A673 (cell line): ENCODE measurements at regions not wholly inside any gene's neighbourhood (a gene's known extent, or its start where the extent isn't known, plus 50 kb on each side); places are given as distances from the start of the nearest gene placed in this dataset.

Experiments used
- EZH2 ChIP-seq: fragments of 200-600 bp; sonication (generic); IDR thresholded peaks from 2 replicates; pipeline ENCODE4 v1.6.1; 2017; ENCODE audit warnings: borderline replicate concordance, low read depth, mild to moderate bottlenecking, mixed read lengths, antibody characterized with exemption, low read length; ENCODE audit not compliant: poor library complexity, severe bottlenecking
- TF ChIP-seq, protein P1 (sequence below): fragments of 300-800, 200-600 bp; sonication (generic); conservative IDR thresholded peaks from 2 replicates; pipeline ENCODE4 v1.5.1; 2017; ENCODE audit warnings: low read depth, mild to moderate bottlenecking, antibody characterized with exemption, low read length, moderate library complexity, mixed read lengths

GRCh38 chr10:9869606-9870176, 1148.0 kb upstream of the CELF2 start:
- TF ChIP-seq, protein P1, sequence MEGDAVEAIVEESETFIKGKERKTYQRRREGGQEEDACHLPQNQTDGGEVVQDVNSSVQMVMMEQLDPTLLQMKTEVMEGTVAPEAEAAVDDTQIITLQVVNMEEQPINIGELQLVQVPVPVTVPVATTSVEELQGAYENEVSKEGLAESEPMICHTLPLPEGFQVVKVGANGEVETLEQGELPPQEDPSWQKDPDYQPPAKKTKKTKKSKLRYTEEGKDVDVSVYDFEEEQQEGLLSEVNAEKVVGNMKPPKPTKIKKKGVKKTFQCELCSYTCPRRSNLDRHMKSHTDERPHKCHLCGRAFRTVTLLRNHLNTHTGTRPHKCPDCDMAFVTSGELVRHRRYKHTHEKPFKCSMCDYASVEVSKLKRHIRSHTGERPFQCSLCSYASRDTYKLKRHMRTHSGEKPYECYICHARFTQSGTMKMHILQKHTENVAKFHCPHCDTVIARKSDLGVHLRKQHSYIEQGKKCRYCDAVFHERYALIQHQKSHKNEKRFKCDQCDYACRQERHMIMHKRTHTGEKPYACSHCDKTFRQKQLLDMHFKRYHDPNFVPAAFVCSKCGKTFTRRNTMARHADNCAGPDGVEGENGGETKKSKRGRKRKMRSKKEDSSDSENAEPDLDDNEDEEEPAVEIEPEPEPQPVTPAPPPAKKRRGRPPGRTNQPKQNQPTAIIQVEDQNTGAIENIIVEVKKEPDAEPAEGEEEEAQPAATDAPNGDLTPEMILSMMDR, result no peak
- TF ChIP-seq EZH2, result no peak
